ENCODE measurements at regions not wholly inside any gene's neighbourhood (a gene's known extent, or its start where the extent isn't known, plus 50 kb on each side); places are given as distances from the start of the nearest gene placed in this dataset.

- DNase-seq (ENCODE audit: low read depth in 1 of 2, low spot score in 1 of 2) = no peak
- Histone ChIP-seq H3K4me2 (no peak overlapping the region), H3K9me3 (no peaks in the 10 kb centered on the region), H3K27ac (no peak overlapping the region), H3K4me3 (no peak overlapping the region), H3K4me1 (no peaks in the 10 kb centered on the region)
- 1% methylated on average over 3 of the region's 3 CpGs for WGBS (ENCODE audit: missing lambda C conversion rate)
- no peak for FAIRE-seq
- POLR2A ChIA-PET = no interaction called here
- CTCF ChIA-PET = interaction anchor here (0.6 to 0.7 kb wide), 2 partner anchors 42 to 493 kb away, joined by 3 read pairs; no protein-coding TSS in a partner anchor
- no peak for TF ChIP-seq RAD21 (conservative IDR thresholded peaks at IDR 0.05 in 1 of 2, IDR thresholded peaks at IDR 0.05 in 1 of 2)
- TF ChIP-seq E2F6 (IDR thresholded peaks at IDR 0.05; ENCODE audit: borderline replicate concordance, low read depth) = no peak
- no peak for TF ChIP-seq EHF (CRISPR knock-in tag; IDR thresholded peaks at IDR 0.05)
- TF ChIP-seq NFE2L2 (conservative IDR thresholded peaks at IDR 0.05; ENCODE audit: low read length) = no peak
- no peak for TF ChIP-seq SREBF2 (IDR thresholded peaks at IDR 0.05)
- TF ChIP-seq CEBPB (IDR thresholded peaks at IDR 0.05) = no peak
- TF ChIP-seq NR3C1 (IDR thresholded peaks at IDR 0.05) = no peak
- no peak for TF ChIP-seq TFCP2L1 (CRISPR knock-in tag; IDR thresholded peaks at IDR 0.05)
- no peak for TF ChIP-seq POLR2AphosphoS2 (conservative IDR thresholded peaks at IDR 0.05; ENCODE audit: low read length)
- TF ChIP-seq HOXA7 (CRISPR knock-in tag; IDR thresholded peaks at IDR 0.05) = no peak
- no peak for TF ChIP-seq PHF8 (IDR thresholded peaks at IDR 0.05; ENCODE audit: borderline replicate concordance, low read depth)
- TF ChIP-seq RNF2 (IDR thresholded peaks at IDR 0.05; ENCODE audit: borderline replicate concordance, low read depth) = no peak
- TF ChIP-seq BCL3 (IDR thresholded peaks at IDR 0.05) = no peak
- no peak for ATAC-seq
Measured at GRCh38 chr3:73796382-73796781, 171.6 kb upstream of the PDZRN3 start.

- CTCF ChIA-PET = no interaction called here
- H3K4me2 ChIP-seq = no peak overlapping the region
- no peak for FAIRE-seq
- H3K27ac ChIP-seq = no peak overlapping the region
- TF ChIP-seq HOXA7 (CRISPR knock-in tag; IDR thresholded peaks at IDR 0.05) (no peak), HDAC2 (IDR thresholded peaks at IDR 0.05) (no peak), ZC3H11A (IDR thresholded peaks at IDR 0.05) (no peak), JUNB (IDR thresholded peaks at IDR 0.05) (no peak), ZFP36 (IDR thresholded peaks at IDR 0.05; ENCODE audit: borderline replicate concordance, partially characterized antibody) (no peak), POLR2AphosphoS2 (conservative IDR thresholded peaks at IDR 0.05; ENCODE audit: low read length) (no peak), MAZ (IDR thresholded peaks at IDR 0.05; ENCODE audit: borderline replicate concordance, low read depth, low read length) (no peak), CHD2 (IDR thresholded peaks at IDR 0.05; ENCODE audit: low read length, partially characterized antibody) (no peak), HOXB5 (CRISPR knock-in tag; IDR thresholded peaks at IDR 0.05) (no peak), BHLHE40 (IDR thresholded peaks at IDR 0.05; ENCODE audit: low read depth, low read length) (no peak), ELK1 (IDR thresholded peaks at IDR 0.05; ENCODE audit: low read depth, low read length) (no peak), E2F6 (IDR thresholded peaks at IDR 0.05; ENCODE audit: borderline replicate concordance, low read depth) (no peak), HOXB13 (CRISPR knock-in tag; IDR thresholded peaks at IDR 0.05; ENCODE audit: low read depth) (no peak), FOSL2 (IDR thresholded peaks at IDR 0.05) (no peak), FOSL2 (CRISPR knock-in tag; IDR thresholded peaks at IDR 0.05) (no peak), RCOR1 (IDR thresholded peaks at IDR 0.05; ENCODE audit: low read depth, low read length) (no peak)
- H3K4me3 ChIP-seq = no peak overlapping the region
- POLR2A ChIA-PET = no interaction called here
- no peak for ATAC-seq
- H3K9me3 ChIP-seq = no peaks in the 10 kb centered on the region; the same call in 2 of the 3 replicates
- no peaks in the 10 kb centered on the region for H3K4me1 ChIP-seq
- DNase-seq (ENCODE audit: low read depth in 1 of 2, low spot score in 1 of 2) = no peak
- WGBS (ENCODE audit: missing lambda C conversion rate) = 3% methylated on average over 4 of the region's 4 CpGs
Measured at GRCh38 chr3:73791356-73791755, 166.6 kb upstream of the PDZRN3 start.
